Skin epidermis (tissue), 12 donors: ENCODE measurements at regions not wholly inside any gene's neighbourhood (a gene's known extent, or its start where the extent isn't known, plus 50 kb on each side); places are given as distances from the start of the nearest gene placed in this dataset.

ENCODE experiments used
- H3K27ac ChIP-seq, 21 experiments: fragments of 200-600 bp; sonication (generic) in 11 of 21; one replicate each; pipeline ENCODE4 v1.5.0; 2020; ENCODE audit warnings: mild to moderate bottlenecking in 3 of 21, inconsistent platforms in 2 of 21, moderate library complexity in 2 of 21
- H3K4me3 ChIP-seq, 7 experiments: fragments of 200-600 bp; sonication (generic) in 2 of 7; one replicate each; pipeline ENCODE4 v1.5.0; 2020; ENCODE audit warnings: inconsistent platforms in 2 of 7, mild to moderate bottlenecking in 2 of 7, moderate library complexity in 1 of 7

DNA sequence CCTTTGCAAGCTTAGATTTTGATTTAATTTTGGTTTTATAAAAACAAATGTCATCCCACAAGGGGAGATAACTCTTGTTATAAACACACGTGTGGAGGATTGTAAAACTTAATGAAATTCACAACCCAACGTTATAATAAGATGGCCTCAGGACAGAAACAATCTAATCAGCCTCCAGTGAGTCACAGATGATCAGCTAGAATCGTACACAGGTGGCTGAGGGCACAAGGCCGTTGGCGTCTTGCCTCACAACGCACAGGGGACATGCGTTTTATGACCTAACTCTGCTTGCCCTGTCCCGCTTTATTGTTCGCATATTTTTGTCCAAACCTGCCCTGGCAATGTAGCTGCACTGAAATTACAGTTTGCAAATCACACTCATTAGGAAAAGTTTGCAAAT lies 121.9 kb upstream of the PDZRN3 start:
- Histone ChIP-seq H3K27ac (no peak overlapping the region), H3K4me3 (no peak overlapping the region)

DNA sequence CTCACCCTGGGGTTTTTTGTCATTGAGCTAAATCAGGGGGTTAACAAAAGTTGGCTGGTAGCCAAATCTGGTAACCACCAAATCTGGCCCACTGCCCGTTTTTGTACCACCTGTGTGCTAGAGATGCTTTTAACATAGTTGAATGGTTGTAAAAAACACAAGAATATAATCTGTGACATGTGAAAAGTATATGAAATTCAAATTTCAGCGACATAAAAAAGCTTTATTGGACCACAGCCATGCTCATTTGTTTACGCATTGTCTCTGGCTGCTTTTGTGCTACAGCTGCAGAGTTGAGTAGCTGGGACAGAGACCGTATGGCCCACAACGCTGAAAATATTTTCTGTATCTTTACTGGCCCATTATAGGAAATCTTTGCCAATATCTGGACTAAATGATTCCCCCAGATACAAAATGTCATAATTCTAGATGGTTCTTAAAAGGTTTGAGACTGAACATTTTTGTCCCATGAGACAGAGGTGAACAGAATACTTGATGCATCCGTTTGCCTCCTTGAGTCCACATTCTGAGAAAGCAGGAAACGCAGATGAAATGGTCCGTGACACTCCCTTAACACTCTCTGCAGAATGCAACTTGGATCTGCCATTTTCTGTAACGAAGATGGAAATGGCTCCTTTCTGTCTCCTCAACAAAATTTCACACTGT lies 120.9 kb upstream of the PDZRN3 start:
- H3K4me3 ChIP-seq = no peak overlapping the region

DNA sequence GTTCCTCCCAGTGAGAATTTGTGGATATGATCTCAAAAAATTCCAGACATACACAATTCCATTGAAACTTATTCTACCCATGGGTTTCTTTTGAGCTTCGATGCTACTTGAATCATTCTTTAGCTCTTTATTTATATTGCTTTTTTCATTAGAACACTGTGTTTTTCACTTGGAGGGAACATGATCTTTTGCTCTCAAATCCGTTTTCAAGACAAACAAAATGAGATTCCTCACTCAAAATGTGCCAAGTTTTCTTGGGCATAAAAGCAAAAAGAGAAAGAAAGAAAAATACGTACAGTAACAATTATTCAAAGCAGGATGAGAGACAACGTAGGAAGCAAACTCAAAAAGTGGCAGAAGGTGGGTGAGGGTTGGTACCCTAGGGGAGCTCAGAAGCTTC lies 118.8 kb upstream of the PDZRN3 start:
- Histone ChIP-seq H3K4me3 (no peak overlapping the region), H3K27ac (no peak overlapping the region)

More for the DNA sequence above, 120.9 kb upstream of the PDZRN3 start:
- H3K27ac ChIP-seq = no peak overlapping the region

DNA sequence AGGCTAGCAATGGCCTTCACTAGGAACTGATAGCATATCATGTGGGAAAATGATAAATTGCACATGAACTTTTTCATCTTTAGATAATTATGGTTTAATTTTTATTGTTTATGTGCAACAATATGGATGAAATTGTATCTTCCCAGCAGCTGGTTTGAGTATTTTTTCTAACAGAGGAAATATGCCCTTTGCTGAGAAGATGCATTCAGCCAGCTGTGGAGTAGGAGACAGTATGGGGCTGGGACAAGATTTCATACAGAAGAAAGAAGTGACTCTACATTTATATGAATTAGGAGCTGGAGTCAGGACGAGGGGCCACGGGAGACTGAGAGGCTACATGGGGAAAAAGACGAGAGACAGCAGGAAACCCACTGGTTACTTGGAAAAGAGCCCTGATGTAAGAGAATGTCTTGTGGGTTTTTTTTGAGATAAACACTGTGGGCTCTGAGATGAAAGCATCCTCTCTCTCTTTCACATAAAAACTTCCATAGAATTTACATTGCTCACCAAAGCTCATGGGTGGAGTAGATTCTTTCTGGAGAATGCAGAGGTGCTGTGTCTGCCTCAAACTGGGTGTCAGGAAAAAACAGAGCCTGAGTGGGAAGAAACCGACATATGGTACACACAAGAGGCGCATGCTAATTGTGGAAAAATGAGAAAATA lies 115.2 kb upstream of the PDZRN3 start:
- H3K27ac ChIP-seq = no peak overlapping the region

DNA sequence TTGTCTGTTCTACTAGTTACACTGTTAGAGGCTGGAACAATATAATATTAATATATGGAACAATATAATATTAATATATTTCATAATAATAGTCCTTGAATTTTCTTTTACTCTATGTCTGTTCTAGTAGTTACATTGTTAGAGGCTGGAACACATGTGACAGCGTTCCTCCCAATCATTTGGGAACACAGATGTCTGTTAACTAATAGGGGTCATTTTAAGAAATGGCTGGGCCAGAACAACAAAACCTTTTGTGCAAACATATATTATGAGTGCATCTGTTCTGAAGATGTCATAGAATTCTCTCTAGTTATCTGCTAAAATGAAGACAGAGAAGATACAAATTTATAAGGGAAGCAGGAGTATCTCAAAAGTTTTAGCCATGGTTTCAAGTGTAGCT lies 114.0 kb upstream of the PDZRN3 start:
- Histone ChIP-seq H3K4me3 (no peak overlapping the region), H3K27ac (no peak overlapping the region)

More for the DNA sequence above, 115.2 kb upstream of the PDZRN3 start:
- no peak overlapping the region for H3K4me3 ChIP-seq

DNA sequence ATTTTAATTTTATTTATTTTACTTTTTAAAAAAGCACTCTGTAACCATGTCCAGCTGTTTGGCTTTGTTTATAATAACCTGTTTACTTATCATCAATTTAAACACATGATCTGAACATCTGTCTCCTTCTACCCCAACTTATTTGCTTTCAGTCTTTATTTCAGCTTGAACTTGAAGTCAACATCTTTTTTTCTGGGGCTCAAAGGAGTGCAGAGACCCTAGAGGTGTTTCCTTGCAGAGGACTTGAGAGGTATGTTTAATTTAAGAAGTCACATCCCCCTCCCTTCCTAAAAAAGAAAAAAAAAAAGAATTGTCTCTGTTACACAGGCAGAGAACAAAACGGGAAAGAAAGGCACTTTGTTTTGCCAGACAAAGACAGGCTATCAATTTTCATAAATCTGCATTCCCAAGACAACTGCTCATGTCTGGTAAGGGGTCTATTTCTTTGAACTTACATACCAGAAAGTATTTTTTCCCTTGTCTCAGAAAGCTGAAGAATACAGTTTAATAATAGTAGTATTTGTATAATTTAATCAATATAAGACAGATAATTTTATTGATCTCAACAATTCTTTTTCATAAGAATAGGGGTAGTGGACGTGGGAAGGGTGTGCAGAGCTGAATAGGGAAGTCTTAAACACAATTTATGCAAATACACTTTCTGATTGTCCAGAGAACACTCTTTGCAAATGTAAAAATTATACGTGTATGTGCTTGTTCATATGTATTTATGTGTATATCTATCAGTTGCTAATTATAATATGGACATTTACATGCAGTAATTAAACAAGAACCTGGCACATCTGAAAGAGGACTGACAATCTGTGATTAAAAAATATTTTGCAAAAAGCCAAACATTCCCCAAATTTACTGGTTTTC lies 109.7 kb upstream of the PDZRN3 start:
- no peak overlapping the region for H3K4me3 ChIP-seq

DNA sequence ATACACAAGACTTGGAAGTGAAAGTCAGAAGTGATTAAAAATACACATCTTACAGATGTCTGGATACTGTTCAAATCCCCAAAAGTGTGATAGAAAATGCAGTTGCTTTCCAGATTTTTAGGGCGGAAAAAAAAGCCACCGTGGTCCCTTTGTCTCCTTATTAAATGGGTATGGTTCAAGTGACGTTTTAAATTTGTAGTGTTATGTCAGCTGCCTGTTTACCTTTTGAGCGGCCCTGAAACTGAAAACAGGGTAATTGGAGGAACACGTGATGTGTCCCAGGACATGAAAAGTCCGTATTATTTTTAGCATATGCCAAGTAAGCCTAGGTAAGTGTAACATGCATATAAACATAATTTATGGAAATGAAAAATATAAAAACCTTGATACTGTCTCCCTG lies 109.0 kb upstream of the PDZRN3 start:
- Histone ChIP-seq H3K4me3 (no peak overlapping the region), H3K27ac (no peak overlapping the region)

More for the DNA sequence above, 109.7 kb upstream of the PDZRN3 start:
- H3K27ac ChIP-seq = no peak overlapping the region

DNA sequence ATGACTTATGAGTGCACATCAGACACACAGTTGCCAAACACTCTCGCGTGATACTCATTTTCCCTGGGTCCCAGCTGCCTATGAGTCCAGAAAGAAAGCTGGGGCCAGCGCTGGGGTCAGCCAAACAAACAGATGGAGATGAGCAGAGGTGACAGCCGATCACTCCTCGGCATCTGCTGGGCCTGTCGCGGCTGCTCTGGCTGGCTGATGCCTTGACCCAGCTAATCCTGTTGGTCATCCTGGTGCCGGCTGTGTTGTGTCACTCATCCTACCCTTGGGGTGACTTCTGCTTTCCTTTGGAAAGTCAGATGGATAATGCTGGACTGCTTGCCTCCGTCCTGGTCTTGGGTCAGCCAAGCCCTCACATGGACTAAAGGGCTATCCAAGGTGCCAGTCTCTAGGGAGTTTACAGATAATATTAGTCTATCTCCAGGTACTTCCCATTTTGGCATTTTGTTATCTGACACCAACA lies 105.3 kb upstream of the PDZRN3 start:
- H3K4me3 ChIP-seq = no peak overlapping the region
- H3K27ac ChIP-seq = no peak overlapping the region

DNA sequence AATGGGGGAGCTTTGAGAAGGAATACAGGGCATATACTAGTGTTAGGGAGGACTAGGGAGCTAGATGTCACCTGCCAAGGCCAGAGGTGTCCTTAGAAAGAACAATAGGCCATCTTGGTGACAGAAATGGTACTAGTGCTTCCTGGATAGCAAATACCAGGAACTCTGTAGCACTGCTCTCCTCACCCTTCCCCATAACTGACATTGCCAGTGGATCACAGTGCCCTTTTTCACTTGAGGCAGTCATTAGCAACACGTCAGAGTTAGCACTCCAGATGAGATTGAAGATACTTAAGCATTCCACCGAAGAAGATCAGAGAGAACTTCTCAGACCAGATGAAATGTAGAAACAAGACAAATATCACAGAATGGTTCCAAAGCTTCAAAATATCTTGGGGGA lies 103.1 kb upstream of the PDZRN3 start:
- no peak overlapping the region for H3K4me3 ChIP-seq
- peak overlapping the region in 8 of 21 experiments; percentile 21 to 76 (median 56) for H3K27ac ChIP-seq

DNA sequence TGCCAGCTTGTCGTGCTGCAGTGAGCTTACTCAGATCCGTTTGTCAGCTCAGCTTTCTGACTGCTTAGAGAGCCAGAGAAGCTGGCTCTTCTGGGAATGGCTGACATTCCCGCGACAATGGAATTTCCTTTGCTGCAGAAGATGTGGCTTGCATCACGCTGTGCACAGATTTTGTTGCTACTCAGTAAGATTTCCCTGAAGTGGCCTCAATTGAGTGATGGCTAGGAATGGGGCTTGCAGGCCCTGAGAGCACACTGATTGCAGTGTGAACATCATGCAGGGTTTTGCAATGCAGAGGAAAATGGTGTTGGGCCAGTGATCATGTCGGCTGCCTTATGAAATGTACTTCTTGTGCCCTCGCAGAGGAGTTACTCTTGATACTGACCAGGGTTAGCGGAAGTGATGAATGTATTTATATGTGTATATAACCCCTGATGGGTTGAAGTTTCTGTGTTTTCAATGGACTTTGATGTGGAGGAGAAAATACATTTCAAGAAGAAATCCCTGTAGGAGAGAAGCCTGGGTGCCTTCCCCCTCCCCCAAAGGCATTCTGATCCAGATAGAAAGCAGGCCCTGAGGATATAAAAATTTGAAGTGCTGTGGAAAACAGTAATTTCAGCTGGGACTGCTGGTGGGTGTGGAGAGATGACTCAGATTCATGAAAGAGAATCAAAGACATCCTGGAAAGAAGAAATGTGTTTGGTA lies 102.5 kb upstream of the PDZRN3 start:
- Histone ChIP-seq H3K27ac (peak overlapping the region in 10 of 21 experiments; percentile 22 to 76 (median 62)), H3K4me3 (no peak overlapping the region)

DNA sequence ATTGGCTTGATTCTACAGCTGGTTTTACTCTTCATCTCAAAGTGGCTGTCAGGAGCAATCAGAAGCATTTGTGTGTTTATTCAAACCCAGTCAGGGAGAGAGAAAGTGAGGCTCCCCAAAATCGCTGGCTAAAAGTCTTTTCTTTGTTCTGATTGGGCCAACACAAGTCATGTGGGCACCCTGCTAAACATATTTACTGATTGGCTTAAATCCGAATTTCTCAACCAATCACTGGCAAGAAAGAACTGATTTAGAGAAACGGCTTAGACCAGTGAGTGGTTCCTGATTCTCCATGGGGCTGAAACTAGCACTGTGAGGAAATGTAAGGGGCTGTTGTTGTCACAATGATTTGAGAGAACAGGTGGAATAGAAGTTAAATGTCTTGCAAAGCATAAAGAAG lies 98.9 kb upstream of the PDZRN3 start:
- no peak overlapping the region for H3K27ac ChIP-seq
- H3K4me3 ChIP-seq = no peak overlapping the region

DNA sequence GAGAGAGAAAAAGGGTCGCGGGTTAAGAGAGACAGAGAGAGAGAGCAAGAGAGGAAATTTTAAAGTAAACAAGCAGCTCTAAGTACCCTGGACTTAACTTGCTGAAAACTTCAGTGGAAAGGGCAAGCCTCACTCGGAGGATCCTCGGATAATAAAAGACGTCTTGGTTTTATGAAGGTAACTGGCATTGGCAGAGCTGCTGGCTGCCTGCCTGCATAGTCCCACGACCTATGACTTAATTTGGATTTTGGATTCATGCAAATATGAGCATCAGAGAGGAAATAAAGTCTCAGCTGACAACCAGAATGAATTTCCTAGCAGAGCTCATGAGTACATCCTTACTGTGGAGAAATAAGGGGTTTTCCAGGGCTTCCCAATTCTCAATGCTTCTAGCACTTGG lies 95.1 kb upstream of the PDZRN3 start:
- Histone ChIP-seq H3K27ac (peak overlapping the region in 17 of 21 experiments; percentile 22 to 82 (median 63)), H3K4me3 (peak overlapping the region in 1 of 7 experiments; percentile 10)

DNA sequence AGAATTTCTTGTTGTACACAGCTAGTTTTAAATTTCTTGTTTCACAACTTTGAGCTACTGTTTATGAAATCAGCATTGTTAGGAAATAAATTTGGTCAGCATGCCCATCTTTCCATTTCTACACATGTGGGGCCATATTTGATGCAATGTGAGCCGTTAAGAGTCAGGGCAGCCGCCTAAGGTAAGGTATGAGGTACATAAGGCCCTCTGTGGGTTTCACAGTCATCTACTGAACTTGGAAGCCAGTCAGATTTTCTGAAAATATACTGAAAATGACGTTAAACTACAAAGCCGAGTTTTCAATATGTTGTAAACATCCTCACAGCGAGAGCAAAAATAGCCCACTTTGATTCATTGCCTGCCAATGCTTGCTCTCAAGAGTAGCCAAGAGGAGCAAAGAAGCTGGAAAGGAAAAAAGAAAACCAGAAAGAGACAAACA lies 94.7 kb upstream of the PDZRN3 start:
- peak overlapping the region in 1 of 7 experiments; percentile 10 for H3K4me3 ChIP-seq
- H3K27ac ChIP-seq = peak overlapping the region in 18 of 21 experiments; percentile 22 to 82 (median 59)

DNA sequence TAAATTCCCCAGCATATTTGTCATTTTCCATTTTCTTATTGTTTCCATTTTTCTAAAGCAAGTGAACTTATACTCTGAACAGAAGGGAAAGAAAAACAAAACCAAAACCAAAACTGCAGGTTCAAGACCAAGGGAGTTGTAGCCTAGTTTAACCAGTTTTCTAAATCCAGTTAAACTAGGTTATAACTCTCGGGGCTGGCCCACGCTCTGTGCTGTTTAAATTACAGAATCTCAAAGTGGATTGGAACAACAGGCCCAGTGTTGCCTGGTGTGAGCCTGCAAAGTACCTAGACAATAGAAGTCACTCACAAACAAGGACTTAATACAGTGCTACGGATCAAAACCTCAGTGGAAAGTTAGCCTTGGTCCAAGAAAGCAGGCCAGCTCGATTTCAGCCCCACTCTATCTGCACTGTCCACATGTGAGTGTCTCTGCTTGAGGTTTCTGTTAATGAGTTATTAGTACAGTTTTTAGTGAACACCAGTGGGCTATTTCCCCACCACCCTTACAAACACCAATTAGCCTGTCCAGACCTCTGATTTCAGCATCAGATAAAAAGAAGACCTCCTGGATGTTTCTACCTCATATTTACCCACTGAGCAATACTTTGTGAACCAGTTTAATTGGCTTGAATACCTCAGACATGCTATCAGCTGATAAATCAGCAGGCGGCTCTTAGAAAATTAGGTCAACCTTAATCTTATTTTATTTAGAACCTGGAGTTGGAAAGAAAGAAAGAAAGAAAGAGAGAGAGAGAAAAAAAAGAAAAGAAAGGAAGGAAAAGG lies 93.8 kb upstream of the PDZRN3 start:
- Histone ChIP-seq H3K27ac (peak overlapping the region in 14 of 21 experiments; percentile 2 to 75 (median 52)), H3K4me3 (no peak overlapping the region)

DNA sequence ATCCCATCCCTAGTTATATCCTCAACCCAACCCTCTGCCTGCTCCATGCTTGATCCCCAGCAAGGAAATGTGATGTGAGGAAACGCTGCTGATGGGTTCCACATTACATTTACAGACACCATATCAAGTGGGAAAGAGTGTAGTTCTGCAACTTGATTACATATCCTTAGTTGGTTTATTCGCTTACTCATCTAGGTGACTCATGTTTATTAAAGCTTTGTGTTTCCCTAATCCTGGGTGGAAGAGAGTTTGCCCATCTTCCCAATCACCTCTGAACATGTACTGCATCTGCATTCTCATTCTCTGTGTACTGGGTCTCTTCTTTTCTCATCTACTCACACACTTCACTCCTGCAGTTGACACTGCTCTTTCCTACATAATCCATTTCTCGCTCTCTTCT lies 91.7 kb upstream of the PDZRN3 start:
- Histone ChIP-seq H3K27ac (no peak overlapping the region), H3K4me3 (no peak overlapping the region)

DNA sequence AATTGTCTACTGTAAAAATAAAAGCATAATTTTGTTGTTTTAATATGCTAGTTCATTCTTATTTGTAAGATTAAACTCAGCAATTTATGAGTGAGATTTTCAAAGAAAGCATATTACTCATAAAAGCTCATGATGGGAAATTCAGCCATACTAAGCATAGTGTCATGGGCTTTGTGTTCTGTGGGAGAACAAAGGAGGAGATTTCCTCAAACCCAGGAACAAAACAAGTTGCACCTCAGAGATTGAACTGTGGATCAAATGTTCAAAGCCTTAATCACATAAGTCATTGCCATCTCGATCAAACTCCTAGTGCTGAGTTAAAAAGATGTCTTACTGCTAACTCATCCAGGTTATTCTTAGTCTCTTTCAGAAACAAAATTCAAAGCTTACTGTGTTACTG lies 85.6 kb upstream of the PDZRN3 start:
- H3K4me3 ChIP-seq = no peak overlapping the region

DNA sequence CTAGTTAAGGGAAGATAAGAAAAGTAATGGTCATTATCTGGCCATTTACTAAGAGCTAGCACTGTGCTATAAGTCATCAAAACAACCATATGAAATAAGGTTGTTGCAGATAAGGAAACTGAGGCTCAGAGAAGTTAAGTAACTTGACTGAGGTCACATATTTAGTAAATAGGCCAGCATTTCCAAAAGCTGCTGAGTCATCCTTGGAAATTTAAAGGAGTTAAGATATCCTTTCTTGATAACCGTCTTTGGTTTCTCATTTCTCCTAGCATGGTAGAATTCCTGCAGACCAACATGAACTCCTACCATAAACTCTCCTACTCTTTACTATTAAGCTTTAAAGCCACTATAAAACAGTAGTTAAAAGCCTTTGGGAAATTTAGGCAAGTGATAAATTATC lies 85.0 kb upstream of the PDZRN3 start:
- Histone ChIP-seq H3K27ac (no peak overlapping the region), H3K4me3 (no peak overlapping the region)

More for the DNA sequence above, 85.6 kb upstream of the PDZRN3 start:
- no peak overlapping the region for H3K27ac ChIP-seq

DNA sequence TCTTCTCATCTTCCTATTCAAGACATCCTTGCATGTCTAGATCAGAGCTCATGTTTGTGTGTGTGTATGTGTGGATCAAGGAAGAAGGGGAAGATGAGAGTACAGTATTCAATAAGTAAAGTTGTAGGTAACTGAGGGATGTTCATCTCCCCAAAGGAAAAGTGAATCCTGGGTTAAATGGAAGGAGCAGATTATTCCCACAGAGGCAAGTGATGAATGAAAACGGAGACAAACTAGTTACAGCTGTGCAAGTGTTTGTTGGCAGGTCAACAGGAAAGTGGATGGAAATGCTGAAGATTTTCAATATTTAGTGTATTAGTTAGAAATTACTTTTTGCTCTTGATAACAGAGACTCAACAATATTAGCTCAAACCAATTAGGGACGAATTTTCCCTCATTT lies 84.2 kb upstream of the PDZRN3 start:
- H3K27ac ChIP-seq = no peak overlapping the region
- H3K4me3 ChIP-seq = no peak overlapping the region

DNA sequence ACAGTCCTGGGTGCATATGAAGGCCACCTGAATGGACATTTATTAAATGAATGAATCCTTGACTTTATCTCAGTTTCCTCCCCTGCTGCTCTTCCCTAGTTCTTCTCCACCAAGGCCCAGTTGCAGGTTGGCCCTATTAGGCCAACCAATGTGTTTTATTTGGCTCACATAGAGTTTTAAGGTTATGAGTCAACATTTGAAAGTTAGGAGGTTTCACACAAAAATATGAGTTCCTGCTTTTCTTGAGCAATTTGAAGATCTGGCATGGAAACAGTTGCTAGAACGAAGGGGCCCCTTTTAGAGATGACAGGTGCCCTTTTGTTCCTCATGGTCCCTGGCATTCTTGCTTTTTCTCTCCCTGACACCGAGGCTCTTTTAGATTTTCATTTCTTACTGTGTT lies 83.0 kb upstream of the PDZRN3 start:
- Histone ChIP-seq H3K27ac (no peak overlapping the region), H3K4me3 (no peak overlapping the region)
